Neuronal stem cell (in vitro differentiated cells): ENCODE measurements at regions not wholly inside any gene's neighbourhood (a gene's known extent, or its start where the extent isn't known, plus 50 kb on each side); places are given as distances from the start of the nearest gene placed in this dataset.
"Not testable (repeated sequence)": the region's sequence is repeated elsewhere in the genome, so short reads cannot be mapped to it uniquely, and the experiment has no call there.

Experiments used
- DNase-seq: peaks from one replicate; pipeline ENCODE4 v3.0.0-alpha.2; 2013; ENCODE audit warnings: low spot score
- H2AFZ ChIP-seq: one replicate; pipeline ENCODE4 v1.6.1; 2013; ENCODE audit warnings: mild to moderate bottlenecking, low read length, inconsistent platforms
- H2AK5ac ChIP-seq: 2 replicates; pipeline ENCODE4 v1.6.1; 2013; ENCODE audit warnings: low read depth, mild to moderate bottlenecking, inconsistent platforms, low read length, moderate library complexity, mixed read lengths
- H2BK120ac ChIP-seq: 2 replicates; pipeline ENCODE4 v1.6.1; 2013; ENCODE audit warnings: low read depth, mild to moderate bottlenecking, inconsistent platforms, low read length, moderate library complexity, mixed read lengths
- H2BK12ac ChIP-seq: one replicate; pipeline ENCODE4 v1.6.1; 2013; ENCODE audit warnings: low read length, inconsistent platforms
- H2BK15ac ChIP-seq: 2 replicates; pipeline ENCODE4 v1.6.1; 2013; ENCODE audit warnings: mild to moderate bottlenecking, low read length, inconsistent platforms, mixed read lengths
- H2BK5ac ChIP-seq: one replicate; pipeline ENCODE4 v1.6.1; 2013; ENCODE audit warnings: inconsistent platforms, mild to moderate bottlenecking, low read length, moderate library complexity
- H3K14ac ChIP-seq: one replicate; pipeline ENCODE4 v1.6.1; 2013; ENCODE audit warnings: low read length, inconsistent platforms
- H3K18ac ChIP-seq: 2 replicates; pipeline ENCODE4 v1.6.1; 2013; ENCODE audit warnings: low read length, inconsistent platforms
- H3K23ac ChIP-seq: 2 replicates; pipeline ENCODE4 v1.6.1; 2013; ENCODE audit warnings: low read depth, mild to moderate bottlenecking, mixed read lengths, low read length, inconsistent platforms; ENCODE audit not compliant: poor library complexity
- H3K27ac ChIP-seq: replicated peaks from 3 replicates; pipeline ENCODE4 v1.5.1; 2013; ENCODE audit warnings: low read length, inconsistent platforms
- H3K27me3 ChIP-seq, 3 experiments: 2 replicates each; pipeline ENCODE4 v1.6.1; 2013; ENCODE audit warnings: low read length in 3 of 3, mild to moderate bottlenecking in 2 of 3, inconsistent platforms in 1 of 3, low read depth in 1 of 3, mixed read lengths in 1 of 3, moderate library complexity in 1 of 3; ENCODE audit not compliant: control insufficient read depth in 3 of 3, insufficient read depth in 3 of 3
- H3K36me3 ChIP-seq, 2 donors: replicated peaks in 1 of 2; 2 replicates each; pipeline ENCODE4 v1.6.1; 2013; ENCODE audit warnings: low read length in 2 of 2; ENCODE audit not compliant: control insufficient read depth in 2 of 2, insufficient read depth in 2 of 2
- H3K4ac ChIP-seq: 2 replicates; pipeline ENCODE4 v1.6.1; 2013; ENCODE audit warnings: inconsistent platforms, mild to moderate bottlenecking, low read length, moderate library complexity
- H3K4me1 ChIP-seq, 2 donors: 1 replicate in 1 of 2; 2 replicates in 1 of 2; pipeline ENCODE4 v1.6.1; 2013; ENCODE audit warnings: low read length in 2 of 2, low read depth in 1 of 2; ENCODE audit not compliant: control insufficient read depth in 2 of 2, insufficient read depth in 1 of 2
- H3K4me2 ChIP-seq: one replicate; pipeline ENCODE4 v1.6.1; 2013; ENCODE audit warnings: mild to moderate bottlenecking, low read length, inconsistent platforms; ENCODE audit not compliant: insufficient read depth, poor library complexity, severe bottlenecking
- H3K4me3 ChIP-seq, 2 donors: 2 replicates each; pipeline ENCODE4 v1.5.1; 2013; ENCODE audit warnings: low read length in 2 of 2, mild to moderate bottlenecking in 2 of 2, inconsistent platforms in 1 of 2, moderate library complexity in 1 of 2
- H3K79me1 ChIP-seq: one replicate; pipeline ENCODE4 v1.6.1; 2013; ENCODE audit warnings: low read depth, mild to moderate bottlenecking, inconsistent platforms, low read length, moderate library complexity
- H3K9ac ChIP-seq: one replicate; pipeline ENCODE4 v1.6.1; 2013; ENCODE audit warnings: mild to moderate bottlenecking, low read depth, low read length, inconsistent platforms; ENCODE audit not compliant: poor library complexity
- H3K9me3 ChIP-seq, 2 donors: replicated peaks in 1 of 2; 2 replicates each; pipeline versions ENCODE3 to v1.6.1; 2013; ENCODE audit warnings: low read length in 2 of 2, mild to moderate bottlenecking in 2 of 2, inconsistent platforms in 1 of 2, low read depth in 1 of 2, mixed read lengths in 1 of 2, moderate library complexity in 1 of 2; ENCODE audit not compliant: control insufficient read depth in 2 of 2, insufficient read depth in 1 of 2
- H4K8ac ChIP-seq: one replicate; pipeline ENCODE4 v1.6.1; 2013; ENCODE audit warnings: low read depth, mild to moderate bottlenecking, inconsistent platforms, low read length, moderate library complexity
- H4K91ac ChIP-seq: one replicate; pipeline ENCODE4 v1.6.1; 2013; ENCODE audit warnings: low read length, low read depth, mild to moderate bottlenecking, inconsistent platforms; ENCODE audit not compliant: poor library complexity
- WGBS, 2 donors: extraction: QIAGEN DNeasy Blood & Tissue Kit; methylation state at CpG; one replicate each; pipeline ENCODE4 v1.1.7; 2013; ENCODE audit warnings: missing lambda C conversion rate in 2 of 2, mixed read lengths in 1 of 2; ENCODE audit not compliant: insufficient read length in 2 of 2, insufficient replicate concordance in 1 of 2; ENCODE audit errors: extremely low coverage in 2 of 2; 5-methylcytosine and 5-hydroxymethylcytosine counted together

DNA sequence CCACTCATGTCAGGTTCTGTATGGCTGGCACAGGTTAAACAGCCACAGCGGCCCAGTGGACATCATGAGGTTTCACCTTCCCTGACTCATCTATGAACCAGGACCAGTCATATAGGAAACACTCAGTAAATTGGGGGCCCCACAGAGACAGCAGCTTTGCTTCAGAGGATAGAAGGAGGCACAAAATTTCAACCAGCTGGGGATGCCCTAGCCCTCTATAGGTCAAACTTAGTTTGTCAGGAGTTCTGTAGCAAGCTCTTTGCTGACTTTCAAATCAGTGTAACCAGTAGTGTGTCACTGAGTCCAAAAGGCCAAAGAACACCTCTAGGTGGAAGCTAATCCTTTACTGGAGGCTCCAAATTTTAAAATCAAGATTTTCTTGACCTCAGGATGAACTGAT lies 4157.8 kb upstream of the TPTE start:
- not testable (repeated sequence) for H2AFZ ChIP-seq, H3K4me3 ChIP-seq, H3K79me1 ChIP-seq, H2BK5ac ChIP-seq, H3K23ac ChIP-seq, H2AK5ac ChIP-seq, DNase-seq, H4K91ac ChIP-seq, H3K4me1 ChIP-seq, H3K9ac ChIP-seq, H3K27ac ChIP-seq, H3K9me3 ChIP-seq, H3K4ac ChIP-seq, H3K4me2 ChIP-seq, H2BK12ac ChIP-seq, H3K18ac ChIP-seq, H3K27me3 ChIP-seq, H2BK120ac ChIP-seq, H4K8ac ChIP-seq, H2BK15ac ChIP-seq, H3K36me3 ChIP-seq, H3K14ac ChIP-seq
- WGBS, 2 donors, result no CpG with 5 or more reads among the region's 1 CpG

DNA sequence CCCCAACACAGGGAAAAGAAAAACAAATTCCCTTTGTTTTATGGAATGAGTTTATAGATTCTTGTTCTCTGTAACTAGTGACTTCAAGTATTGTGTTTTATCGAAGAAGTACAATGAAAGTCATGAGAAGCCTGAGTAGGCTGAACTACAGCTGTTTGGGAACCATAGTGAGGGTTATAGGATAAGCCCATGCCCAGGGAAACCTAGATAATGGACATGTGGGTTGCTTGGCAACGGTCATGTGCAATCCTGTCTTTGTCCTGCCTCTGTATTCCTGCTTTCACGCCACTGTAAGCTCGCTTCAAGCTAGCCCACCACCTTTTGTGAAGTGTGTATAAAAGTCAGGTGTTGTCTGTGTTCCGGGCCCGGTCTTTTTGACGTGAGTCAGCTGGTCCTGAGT lies 4152.6 kb upstream of the TPTE start:
- not testable (repeated sequence) for H3K9me3 ChIP-seq, H3K4me1 ChIP-seq, H3K27me3 ChIP-seq, H2BK120ac ChIP-seq, H2BK12ac ChIP-seq, H3K36me3 ChIP-seq, H2BK15ac ChIP-seq, H2AFZ ChIP-seq, H3K14ac ChIP-seq, H3K79me1 ChIP-seq, H3K4ac ChIP-seq, H2BK5ac ChIP-seq, H2AK5ac ChIP-seq, H3K18ac ChIP-seq, H3K23ac ChIP-seq, H4K8ac ChIP-seq, H3K27ac ChIP-seq, H4K91ac ChIP-seq, H3K9ac ChIP-seq
- Histone ChIP-seq H3K4me3 (peak overlapping the region in 1 of 2 donors; percentile 69), H3K4me2 (peak overlapping the region; percentile 46)
- DNase-seq, result peak; percentile 39
- WGBS, 2 donors, result no CpG with 5 or more reads among the region's 7 CpGs

DNA sequence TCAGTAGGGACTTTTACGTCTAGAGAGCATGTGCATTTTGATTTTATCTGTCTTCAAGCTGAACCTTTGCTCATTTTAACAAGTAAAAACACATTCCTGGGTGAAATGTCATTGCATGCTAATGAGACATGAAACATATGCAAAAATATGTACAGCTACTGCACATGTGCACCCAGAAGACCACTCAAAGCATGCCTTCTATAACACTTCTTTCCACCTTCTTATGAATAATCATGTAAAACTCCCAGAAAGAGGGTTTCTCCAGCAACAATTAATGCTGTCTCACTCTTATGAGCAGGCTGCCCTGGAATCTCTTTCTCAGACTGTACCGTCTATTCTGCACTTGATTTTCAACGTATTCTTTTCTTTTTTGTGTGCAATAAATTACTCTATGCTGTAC lies 4148.1 kb upstream of the TPTE start:
- not testable (repeated sequence) for DNase-seq, H3K27me3 ChIP-seq, H3K36me3 ChIP-seq, H2BK12ac ChIP-seq, H2BK120ac ChIP-seq, H4K8ac ChIP-seq, H3K9ac ChIP-seq, H2BK5ac ChIP-seq, H3K4ac ChIP-seq, H4K91ac ChIP-seq, H2AFZ ChIP-seq, H2AK5ac ChIP-seq, H3K23ac ChIP-seq, H3K18ac ChIP-seq, H3K27ac ChIP-seq, H3K79me1 ChIP-seq, H3K4me1 ChIP-seq, H2BK15ac ChIP-seq, H3K4me3 ChIP-seq, H3K9me3 ChIP-seq, H3K14ac ChIP-seq, H3K4me2 ChIP-seq
- no CpG with 5 or more reads among the region's 3 CpGs for WGBS, 2 donors

DNA sequence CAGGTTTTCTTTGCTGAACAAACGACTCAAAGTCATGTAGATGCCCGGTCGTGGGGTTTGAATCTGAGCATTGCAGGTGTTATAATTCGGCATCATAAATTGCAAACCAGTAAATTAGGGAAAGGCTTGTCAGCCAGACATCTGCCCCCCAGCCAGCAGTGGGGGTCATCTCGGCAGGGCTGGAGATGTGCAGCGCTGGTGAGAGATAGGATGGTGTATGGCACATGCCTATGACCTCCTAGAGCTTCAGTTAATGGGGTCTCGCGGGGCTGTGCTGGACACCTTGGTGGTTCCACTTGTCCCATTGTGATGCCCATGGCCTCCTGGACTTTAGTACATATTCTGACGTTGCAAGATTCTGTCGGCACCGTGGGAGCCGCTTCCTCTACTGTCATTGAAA lies 4147.2 kb upstream of the TPTE start:
- WGBS, 2 donors, result no CpG with 5 or more reads among the region's 12 CpGs
- H3K79me1 ChIP-seq, H2AK5ac ChIP-seq, H3K4ac ChIP-seq, H3K4me1 ChIP-seq, H3K36me3 ChIP-seq, H3K4me2 ChIP-seq, H3K27me3 ChIP-seq, H4K8ac ChIP-seq, H3K14ac ChIP-seq, DNase-seq, H4K91ac ChIP-seq, H3K27ac ChIP-seq, H3K9me3 ChIP-seq, H2BK120ac ChIP-seq, H3K9ac ChIP-seq, H2BK15ac ChIP-seq, H2AFZ ChIP-seq, H3K23ac ChIP-seq, H3K18ac ChIP-seq, H2BK5ac ChIP-seq, H3K4me3 ChIP-seq, H2BK12ac ChIP-seq: not testable (repeated sequence)
